ENCODE measurements at regions not wholly inside any gene's neighbourhood (a gene's known extent, or its start where the extent isn't known, plus 50 kb on each side); places are given as distances from the start of the nearest gene placed in this dataset.

DNA sequence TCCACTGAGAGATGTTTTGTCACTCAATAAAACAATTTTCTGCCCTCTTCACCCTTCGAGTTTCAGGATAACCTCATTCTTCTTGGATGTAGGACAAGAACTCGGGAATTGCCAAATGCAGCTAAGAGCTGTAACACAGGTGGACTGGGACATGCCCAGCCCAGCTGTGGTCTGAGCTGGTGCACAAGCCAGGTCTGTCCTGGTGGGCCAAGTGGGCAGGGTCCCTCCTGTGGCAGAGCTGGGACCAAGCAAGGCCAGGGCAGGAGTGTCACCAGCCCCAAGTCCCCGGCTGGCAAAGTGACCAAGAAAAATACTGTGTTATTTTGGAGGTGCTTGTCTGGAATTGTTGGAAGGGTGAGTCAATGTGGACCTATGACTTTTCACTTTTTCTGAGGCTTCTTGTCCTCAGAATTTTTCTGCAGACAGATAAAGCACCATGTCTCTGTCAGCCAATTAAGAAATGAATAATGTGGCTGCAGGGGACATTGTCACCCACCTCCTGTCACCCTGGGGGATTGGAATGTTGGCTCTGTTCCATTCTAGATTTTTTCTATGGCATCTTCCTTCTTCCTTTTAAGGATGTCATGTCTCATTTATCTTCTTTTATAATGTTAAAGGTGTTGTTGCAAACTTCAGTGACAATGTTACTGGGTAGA, 645.2 kb upstream of the EPHA6 start:
- TF ChIP-seq, protein P1, sequence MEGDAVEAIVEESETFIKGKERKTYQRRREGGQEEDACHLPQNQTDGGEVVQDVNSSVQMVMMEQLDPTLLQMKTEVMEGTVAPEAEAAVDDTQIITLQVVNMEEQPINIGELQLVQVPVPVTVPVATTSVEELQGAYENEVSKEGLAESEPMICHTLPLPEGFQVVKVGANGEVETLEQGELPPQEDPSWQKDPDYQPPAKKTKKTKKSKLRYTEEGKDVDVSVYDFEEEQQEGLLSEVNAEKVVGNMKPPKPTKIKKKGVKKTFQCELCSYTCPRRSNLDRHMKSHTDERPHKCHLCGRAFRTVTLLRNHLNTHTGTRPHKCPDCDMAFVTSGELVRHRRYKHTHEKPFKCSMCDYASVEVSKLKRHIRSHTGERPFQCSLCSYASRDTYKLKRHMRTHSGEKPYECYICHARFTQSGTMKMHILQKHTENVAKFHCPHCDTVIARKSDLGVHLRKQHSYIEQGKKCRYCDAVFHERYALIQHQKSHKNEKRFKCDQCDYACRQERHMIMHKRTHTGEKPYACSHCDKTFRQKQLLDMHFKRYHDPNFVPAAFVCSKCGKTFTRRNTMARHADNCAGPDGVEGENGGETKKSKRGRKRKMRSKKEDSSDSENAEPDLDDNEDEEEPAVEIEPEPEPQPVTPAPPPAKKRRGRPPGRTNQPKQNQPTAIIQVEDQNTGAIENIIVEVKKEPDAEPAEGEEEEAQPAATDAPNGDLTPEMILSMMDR (IDR thresholded peaks at IDR 0.05; ENCODE audit: unreplicated experiment in 3 of 3), result no peak
- Mint-ChIP-seq H3K4me3 (no peak overlapping the region), H3K4me1 (no peaks in the 10 kb centered on the region), H3K9me3 (peaks cover 8% of the 10 kb centered on the region), H3K36me3 (ENCODE audit: low read depth) (no peaks in the 10 kb centered on the region), H3K27me3 (ENCODE audit: low read depth) (no peaks in the 10 kb centered on the region), H3K27ac (no peak overlapping the region)

DNA sequence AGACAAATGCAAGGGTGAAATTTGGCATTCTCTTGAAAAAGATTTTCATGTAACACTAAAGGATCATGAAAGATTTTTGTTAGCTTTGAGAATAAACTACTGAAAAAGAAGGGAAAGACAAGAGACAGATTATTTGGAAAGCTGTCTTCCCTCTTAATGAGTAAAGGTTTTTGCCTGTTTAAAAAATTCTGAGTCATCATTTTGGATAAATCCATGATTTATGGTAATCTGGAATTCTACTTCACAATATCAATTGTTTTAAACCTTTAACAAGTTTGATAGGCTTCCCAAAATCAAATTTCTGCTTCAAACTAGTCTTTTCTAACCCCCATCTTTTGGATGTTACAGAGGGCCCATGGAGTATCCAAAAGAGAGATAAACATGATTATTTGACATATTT, 641.5 kb upstream of the EPHA6 start:
- no peaks in the 10 kb centered on the region for H3K4me1 Mint-ChIP-seq

DNA sequence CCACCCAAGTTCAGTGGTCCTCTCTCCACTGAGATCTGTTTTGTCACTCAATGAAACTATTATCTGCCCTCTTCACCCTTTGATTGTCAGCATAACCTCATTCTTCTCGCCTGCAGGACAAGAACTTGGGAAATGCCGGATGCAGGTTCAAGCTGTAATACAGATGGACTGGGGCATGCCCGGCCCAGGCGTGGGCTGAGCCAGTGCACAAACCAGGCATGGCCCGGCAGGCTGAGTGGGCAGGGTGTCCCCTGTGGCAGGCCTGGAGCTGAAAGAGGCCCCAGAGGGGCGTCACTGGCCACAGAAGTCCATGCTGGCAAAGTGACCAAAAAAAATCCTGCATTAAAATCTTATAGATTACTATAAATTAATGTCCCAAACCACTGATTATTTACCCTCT, 638.9 kb upstream of the EPHA6 start:
- Mint-ChIP-seq H3K9me3 (peaks cover 8% of the 10 kb centered on the region), H3K27ac (no peak overlapping the region), H3K27me3 (ENCODE audit: low read depth) (no peaks in the 10 kb centered on the region), H3K36me3 (ENCODE audit: low read depth) (no peaks in the 10 kb centered on the region), H3K4me3 (no peak overlapping the region), H3K4me1 (no peaks in the 10 kb centered on the region)
- TF ChIP-seq, protein P1 (IDR thresholded peaks at IDR 0.05; ENCODE audit: unreplicated experiment in 3 of 3), result no peak

More for the DNA sequence above, 641.5 kb upstream of the EPHA6 start:
- Mint-ChIP-seq H3K36me3 (ENCODE audit: low read depth) (no peaks in the 10 kb centered on the region), H3K4me3 (no peak overlapping the region), H3K9me3 (peaks cover 14% of the 10 kb centered on the region), H3K27me3 (ENCODE audit: low read depth) (no peaks in the 10 kb centered on the region), H3K27ac (no peak overlapping the region)
- TF ChIP-seq, protein P1 (IDR thresholded peaks at IDR 0.05; ENCODE audit: unreplicated experiment in 3 of 3), result no peak

DNA sequence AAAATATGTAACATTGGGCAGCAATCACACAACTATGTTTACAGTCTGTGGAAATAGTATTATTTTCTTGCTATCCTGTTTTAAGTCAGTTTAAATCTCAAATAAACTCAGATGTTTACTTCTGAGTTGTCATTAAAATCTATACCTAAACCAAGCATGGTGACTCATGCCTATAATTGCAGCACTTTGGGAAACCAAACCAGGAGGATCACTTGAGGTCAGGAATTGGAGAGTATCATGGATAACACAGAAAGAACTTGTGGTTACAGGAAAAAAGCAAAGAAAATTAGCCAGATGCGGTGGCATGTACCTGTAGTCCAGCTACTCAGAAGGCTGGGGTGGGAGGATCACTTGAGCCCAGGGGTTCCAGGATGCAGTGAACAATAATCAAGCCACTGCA, 631.6 kb upstream of the EPHA6 start:
- Mint-ChIP-seq H3K4me1 (no peaks in the 10 kb centered on the region), H3K27me3 (ENCODE audit: low read depth) (no peaks in the 10 kb centered on the region), H3K9me3 (no peaks in the 10 kb centered on the region), H3K4me3 (no peak overlapping the region), H3K36me3 (ENCODE audit: low read depth) (no peaks in the 10 kb centered on the region), H3K27ac (no peak overlapping the region)
- TF ChIP-seq, protein P1 (IDR thresholded peaks at IDR 0.05; ENCODE audit: unreplicated experiment in 3 of 3), result no peak

DNA sequence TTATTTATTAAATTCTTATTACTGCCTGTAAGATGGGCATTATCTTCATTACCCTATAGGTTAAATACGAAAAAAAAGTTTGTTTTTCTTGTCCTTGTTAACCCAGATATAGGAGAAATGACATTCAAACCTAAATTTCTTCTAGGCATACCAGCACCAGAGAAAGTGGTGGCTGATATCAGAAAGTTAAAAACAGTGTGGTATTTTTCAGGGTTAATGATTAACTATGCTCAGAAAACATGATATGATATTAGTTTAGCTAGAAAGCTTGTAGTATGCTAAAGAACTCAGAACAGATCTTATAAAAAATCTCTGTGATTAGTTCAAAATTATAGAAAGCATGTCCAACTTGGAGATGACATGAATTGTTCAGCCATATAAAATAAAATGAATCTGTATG, 630.5 kb upstream of the EPHA6 start:
- TF ChIP-seq, protein P1 (IDR thresholded peaks at IDR 0.05; ENCODE audit: unreplicated experiment in 3 of 3), result no peak
- Mint-ChIP-seq H3K36me3 (ENCODE audit: low read depth) (no peaks in the 10 kb centered on the region), H3K27ac (no peak overlapping the region), H3K4me3 (no peak overlapping the region), H3K27me3 (ENCODE audit: low read depth) (no peaks in the 10 kb centered on the region), H3K4me1 (no peaks in the 10 kb centered on the region), H3K9me3 (no peaks in the 10 kb centered on the region)

DNA sequence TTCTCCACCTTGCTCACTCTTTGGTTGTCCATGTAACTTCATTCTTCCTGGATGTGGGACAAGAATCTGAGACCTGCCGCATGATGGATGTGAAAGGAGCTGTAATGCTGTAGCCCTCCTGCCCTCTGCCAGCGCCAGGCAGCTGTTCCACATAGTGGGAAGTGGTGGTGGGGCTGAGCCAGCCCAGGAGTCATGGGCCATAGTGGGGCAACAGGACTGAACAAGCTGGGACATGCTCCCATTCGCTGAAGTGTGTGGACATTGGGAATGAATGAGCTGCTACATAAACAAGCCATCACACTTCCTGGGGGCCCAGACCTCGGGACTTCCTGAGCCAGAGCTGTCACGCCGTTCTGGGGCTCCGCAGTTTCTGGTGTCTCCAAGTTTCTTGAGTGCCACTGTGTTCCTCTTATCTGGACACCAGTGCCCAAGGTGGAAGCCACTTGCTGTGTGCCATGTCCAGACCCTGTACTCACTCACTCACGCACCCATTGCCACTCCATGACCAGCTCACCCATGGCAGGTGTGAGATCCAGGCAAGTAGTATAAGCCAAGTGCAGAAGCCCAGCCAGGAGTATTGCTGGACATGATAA, 624.3 kb upstream of the EPHA6 start:
- H3K4me3 Mint-ChIP-seq, result no peak overlapping the region
- TF ChIP-seq, protein P1 (IDR thresholded peaks at IDR 0.05; ENCODE audit: unreplicated experiment in 3 of 3), result no peak
- no peak overlapping the region for H3K27ac Mint-ChIP-seq
- H3K9me3 Mint-ChIP-seq, result no peaks in the 10 kb centered on the region
- no peaks in the 10 kb centered on the region for H3K27me3 Mint-ChIP-seq (ENCODE audit: low read depth)
- H3K36me3 Mint-ChIP-seq (ENCODE audit: low read depth), result no peaks in the 10 kb centered on the region
- no peaks in the 10 kb centered on the region for H3K4me1 Mint-ChIP-seq

All from nephron (organoid).